B cell (primary cell): ENCODE measurements at regions not wholly inside any gene's neighbourhood (a gene's known extent, or its start where the extent isn't known, plus 50 kb on each side); places are given as distances from the start of the nearest gene placed in this dataset.

Experiments
- ATAC-seq: fragments of 200-7000 bp; cut with Tn5 transposase; one replicate; pipeline ENCODE4 v1.10.0; 2021; ENCODE audit warnings: low read depth, mild to moderate bottlenecking, moderate number of reproducible peaks, moderate library complexity
- CTCF ChIA-PET: fragments of 350-600 bp; sonication (Branson Sonifier 250); formaldehyde crosslinking; loops from one replicate; lab custom pipeline; 2021; ENCODE audit warnings: antibody characterized with exemption, inconsistent platforms; lab: Charles Lee
- POLR2A ChIA-PET: fragments of 350-600 bp; sonication (Branson Sonifier 250); formaldehyde crosslinking; loops from one replicate; lab custom pipeline; 2021; ENCODE audit warnings: antibody characterized with exemption; lab: Charles Lee
- DNase-seq: peaks from one replicate; pipeline ENCODE4 v3.0.0; 2013
- H2AFZ ChIP-seq: 2 replicates; pipeline ENCODE4 v1.6.1; 2012; ENCODE audit warnings: mild to moderate bottlenecking, low read depth, low read length; ENCODE audit not compliant: insufficient read depth, poor library complexity, severe bottlenecking
- H3K27ac ChIP-seq, 2 donors: 1 replicate in 1 of 2; 2 replicates in 1 of 2; pipeline ENCODE4 v1.5.1; 2012 to 2013; ENCODE audit warnings: low read length in 2 of 2, mild to moderate bottlenecking in 2 of 2, moderate library complexity in 1 of 2
- H3K27me3 ChIP-seq, 4 experiments: fragments of 200-600 bp in 1 of 4; sonication (generic) in 1 of 4; replicated peaks in 1 of 4; 1 replicate in 2 of 4; 2 replicates in 2 of 4; pipeline versions ENCODE4 v1.6.1 to v1.7.0; 2013 to 2016; ENCODE audit warnings: low read length in 3 of 4, mild to moderate bottlenecking in 2 of 4, mixed read lengths in 1 of 4, moderate library complexity in 1 of 4; ENCODE audit not compliant: insufficient read depth in 4 of 4, control insufficient read depth in 3 of 4; ENCODE audit errors: control extremely low read depth in 1 of 4
- H3K36me3 ChIP-seq, 2 experiments: replicated peaks in 1 of 2; 1 replicate in 1 of 2; 2 replicates in 1 of 2; pipeline versions ENCODE4 v1.6.1 to v1.7.1; 2013; ENCODE audit warnings: low read length in 1 of 2; ENCODE audit not compliant: insufficient read depth in 2 of 2, control insufficient read depth in 1 of 2; ENCODE audit errors: control extremely low read depth in 1 of 2, extremely low read depth in 1 of 2
- H3K4me1 ChIP-seq, 2 donors: fragments of 200-600 bp in 1 of 2; sonication (generic) in 1 of 2; 1 replicate in 1 of 2; 2 replicates in 1 of 2; pipeline versions ENCODE4 v1.5.1 to v1.6.1; 2013 to 2017; ENCODE audit warnings: low read length in 2 of 2; ENCODE audit not compliant: control insufficient read depth in 2 of 2, insufficient read depth in 2 of 2
- H3K4me2 ChIP-seq: replicated peaks from 2 replicates; pipeline ENCODE3; 2012; ENCODE audit warnings: mild to moderate bottlenecking, low read depth, low read length; ENCODE audit not compliant: poor library complexity, severe bottlenecking
- H3K4me3 ChIP-seq, 5 experiments: fragments of 200-600 bp in 1 of 5; sonication (generic) in 1 of 5; 1 replicate in 3 of 5; 2 replicates in 2 of 5; pipeline versions ENCODE4 v1.5.1 to v1.7.0; 2011 to 2016; ENCODE audit warnings: low read length in 4 of 5, mild to moderate bottlenecking in 4 of 5, low read depth in 2 of 5, control low read depth in 1 of 5, moderate library complexity in 1 of 5; ENCODE audit not compliant: insufficient read depth in 1 of 5; ENCODE audit errors: control extremely low read depth in 1 of 5, extremely low read depth in 1 of 5
- H3K79me2 ChIP-seq: fragments of 200-600 bp; sonication (generic); one replicate; pipeline ENCODE4 v1.6.0; 2016; ENCODE audit warnings: low read length; ENCODE audit not compliant: control insufficient read depth, insufficient read depth
- H3K9ac ChIP-seq: fragments of 200-600 bp; sonication (generic); 2 replicates; pipeline ENCODE4 v1.6.1; 2017; ENCODE audit warnings: mild to moderate bottlenecking, low read length, moderate library complexity
- H3K9me3 ChIP-seq, 3 donors: one replicate each; pipeline versions ENCODE4 v1.6.1 to v1.7.1; 2013; ENCODE audit warnings: low read length in 2 of 3; ENCODE audit not compliant: control insufficient read depth in 2 of 3, insufficient read depth in 1 of 3; ENCODE audit errors: control extremely low read depth in 1 of 3
- H4K20me1 ChIP-seq: 2 replicates; pipeline ENCODE4 v1.6.0; 2012; ENCODE audit warnings: mild to moderate bottlenecking, low read length; ENCODE audit not compliant: insufficient read depth, control insufficient read depth, poor library complexity, severe bottlenecking
- H3K27ac Mint-ChIP-seq: one replicate; pipeline ENCODE4 v1.8.0; 2021; ENCODE audit warnings: mixed read lengths
- H3K27me3 Mint-ChIP-seq: one replicate; pipeline ENCODE4 v1.8.0; 2021; ENCODE audit warnings: mixed read lengths
- H3K4me1 Mint-ChIP-seq: one replicate; pipeline ENCODE4 v1.8.0; 2021; ENCODE audit warnings: mixed read lengths
- H3K4me3 Mint-ChIP-seq: one replicate; pipeline ENCODE4 v1.8.0; 2021; ENCODE audit warnings: mixed read lengths
- H3K9me3 Mint-ChIP-seq: one replicate; pipeline ENCODE4 v1.8.0; 2022; ENCODE audit warnings: mixed read lengths; ENCODE audit not compliant: insufficient read depth
- CTCF ChIP-seq: fragments of 200-600 bp; IDR thresholded peaks from one replicate; pipeline ENCODE4 v1.8.0; 2022; ENCODE audit warnings: antibody characterized with exemption, mild to moderate bottlenecking
- EZH2 ChIP-seq: IDR thresholded peaks from 2 replicates; pipeline ENCODE4 v1.6.1; 2012; ENCODE audit warnings: borderline replicate concordance, low read depth, mild to moderate bottlenecking, moderate library complexity, low read length; ENCODE audit not compliant: insufficient read depth, poor library complexity, severe bottlenecking
- WGBS: methylation state at CpG from one replicate; pipeline ENCODE4 v1.1.5; 2013; ENCODE audit warnings: missing lambda C conversion rate; ENCODE audit not compliant: insufficient coverage; 5-methylcytosine and 5-hydroxymethylcytosine counted together
- intact Hi-C: fragments of 100-400 bp; cut with micrococcal nuclease; formaldehyde crosslinking; loops from one replicate; pipeline ENCODE4 v1.10.0; 2022

GRCh38 chr3:181626036-181626435, 85.7 kb upstream of the SOX2 start:
- Histone ChIP-seq H3K9ac (no peak overlapping the region), H3K4me3 (no peak overlapping the region), H3K9me3 (no peaks in the 10 kb centered on the region), H3K79me2 (no peaks in the 10 kb centered on the region), H3K27me3 (no peaks in the 10 kb centered on the region), H2AFZ (no peak overlapping the region), H3K27ac (no peak overlapping the region), H3K36me3 (no peaks in the 10 kb centered on the region), H4K20me1 (no peaks in the 10 kb centered on the region), H3K4me2 (no peak overlapping the region), H3K4me1 (no peaks in the 10 kb centered on the region)
- peaks cover 7% of the 10 kb centered on the region for H3K27me3 Mint-ChIP-seq
- no peaks in the 10 kb centered on the region for H3K4me1 Mint-ChIP-seq
- H3K27ac Mint-ChIP-seq: no peak overlapping the region
- intact Hi-C loops: no loop called here
- DNase-seq: no peak
- H3K9me3 Mint-ChIP-seq: no peaks in the 10 kb centered on the region
- H3K4me3 Mint-ChIP-seq: no peak overlapping the region
- no CpG with 5 or more reads among the region's 1 CpG for WGBS
- no peak for ATAC-seq
- TF ChIP-seq EZH2: no peak
- no peak for TF ChIP-seq CTCF
- ChIA-PET POLR2A (no interaction called here), CTCF (no interaction called here)

- H3K27ac Mint-ChIP-seq: no peak overlapping the region
- CTCF ChIA-PET: no interaction called here
- Histone ChIP-seq H3K4me1 (no peaks in the 10 kb centered on the region), H4K20me1 (no peaks in the 10 kb centered on the region), H3K27ac (no peak overlapping the region), H3K9me3 (no peaks in the 10 kb centered on the region), H3K4me2 (no peak overlapping the region), H3K27me3 (no peaks in the 10 kb centered on the region), H3K9ac (no peak overlapping the region), H3K4me3 (no peak overlapping the region), H2AFZ (no peak overlapping the region), H3K36me3 (no peaks in the 10 kb centered on the region), H3K79me2 (no peaks in the 10 kb centered on the region)
- intact Hi-C loops: no loop called here
- ATAC-seq (no peak), DNase-seq (no peak)
- peaks cover 5% of the 10 kb centered on the region for H3K27me3 Mint-ChIP-seq
- H3K4me1 Mint-ChIP-seq: no peaks in the 10 kb centered on the region
- H3K4me3 Mint-ChIP-seq: no peak overlapping the region
- TF ChIP-seq EZH2: no peak
- no peak for TF ChIP-seq CTCF
- no peaks in the 10 kb centered on the region for H3K9me3 Mint-ChIP-seq
- POLR2A ChIA-PET: no interaction called here
- no CpG with 5 or more reads among the region's 4 CpGs for WGBS
These were observed 87.6 kb upstream of the SOX2 start for GRCh38 chr3:181623924-181624694.
